Gastroesophageal sphincter (tissue), 3 donors: ENCODE measurements at regions not wholly inside any gene's neighbourhood (a gene's known extent, or its start where the extent isn't known, plus 50 kb on each side); places are given as distances from the start of the nearest gene placed in this dataset.
"Not testable (repeated sequence)": the region's sequence is repeated elsewhere in the genome, so short reads cannot be mapped to it uniquely, and the experiment has no call there.

ENCODE experiments used
- POLR2A ChIP-seq, 2 donors: fragments of 450-650 bp; IDR thresholded peaks; one replicate each; pipeline ENCODE4 v1.6.1; 2017; ENCODE audit warnings: antibody characterized with exemption in 2 of 2, mild to moderate bottlenecking in 2 of 2, moderate library complexity in 1 of 2
- POLR2AphosphoS5 ChIP-seq: sonication (generic); formaldehyde crosslinking; IDR thresholded peaks from one replicate; pipeline ENCODE4 v1.6.1; 2017; ENCODE audit warnings: antibody characterized with exemption
- TF ChIP-seq, protein P1 (sequence below), 4 experiments: fragments of 200-600 bp in 2 of 4; fragments of 450-650 bp in 2 of 4; sonication (generic) in 1 of 4; IDR thresholded peaks; one replicate each; pipeline ENCODE4 v1.5.1; 2017 to 2019; ENCODE audit warnings: antibody characterized with exemption in 4 of 4, mild to moderate bottlenecking in 2 of 4, moderate library complexity in 2 of 4

- TF ChIP-seq POLR2AphosphoS5; POLR2A (IDR thresholded peaks at IDR 0.05): not testable (repeated sequence)
- TF ChIP-seq, protein P1, sequence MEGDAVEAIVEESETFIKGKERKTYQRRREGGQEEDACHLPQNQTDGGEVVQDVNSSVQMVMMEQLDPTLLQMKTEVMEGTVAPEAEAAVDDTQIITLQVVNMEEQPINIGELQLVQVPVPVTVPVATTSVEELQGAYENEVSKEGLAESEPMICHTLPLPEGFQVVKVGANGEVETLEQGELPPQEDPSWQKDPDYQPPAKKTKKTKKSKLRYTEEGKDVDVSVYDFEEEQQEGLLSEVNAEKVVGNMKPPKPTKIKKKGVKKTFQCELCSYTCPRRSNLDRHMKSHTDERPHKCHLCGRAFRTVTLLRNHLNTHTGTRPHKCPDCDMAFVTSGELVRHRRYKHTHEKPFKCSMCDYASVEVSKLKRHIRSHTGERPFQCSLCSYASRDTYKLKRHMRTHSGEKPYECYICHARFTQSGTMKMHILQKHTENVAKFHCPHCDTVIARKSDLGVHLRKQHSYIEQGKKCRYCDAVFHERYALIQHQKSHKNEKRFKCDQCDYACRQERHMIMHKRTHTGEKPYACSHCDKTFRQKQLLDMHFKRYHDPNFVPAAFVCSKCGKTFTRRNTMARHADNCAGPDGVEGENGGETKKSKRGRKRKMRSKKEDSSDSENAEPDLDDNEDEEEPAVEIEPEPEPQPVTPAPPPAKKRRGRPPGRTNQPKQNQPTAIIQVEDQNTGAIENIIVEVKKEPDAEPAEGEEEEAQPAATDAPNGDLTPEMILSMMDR (IDR thresholded peaks at IDR 0.05), result not testable (repeated sequence)
Measured at GRCh38 chr21:9836547-9836946, 684.8 kb upstream of the TPTE start.
